ENCODE measurements at regions not wholly inside any gene's neighbourhood (a gene's known extent, or its start where the extent isn't known, plus 50 kb on each side); places are given as distances from the start of the nearest gene placed in this dataset.

DNA sequence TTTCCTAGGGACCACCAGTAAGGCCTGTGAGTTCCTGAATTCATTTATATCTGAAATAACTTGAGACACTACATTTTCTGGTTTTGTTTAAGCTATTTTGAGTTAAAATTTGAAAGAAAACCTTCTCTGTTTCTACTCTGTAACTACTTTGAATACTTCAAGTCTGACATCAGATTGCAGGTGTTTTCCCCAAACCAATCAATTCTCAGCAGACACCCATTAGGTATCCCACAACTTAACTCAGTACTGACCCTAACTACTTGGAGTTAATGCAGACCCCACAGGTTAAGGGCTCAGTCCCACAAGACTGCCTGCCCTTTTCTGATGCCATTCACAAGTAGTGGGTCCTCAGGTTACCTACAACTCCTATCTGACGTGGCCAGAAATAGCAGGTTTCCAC lies 1100.0 kb upstream of the SLIT2 start (continued):
- TF ChIP-seq ESRRA (IDR thresholded peaks at IDR 0.05; ENCODE audit: low read length) = no peak

DNA sequence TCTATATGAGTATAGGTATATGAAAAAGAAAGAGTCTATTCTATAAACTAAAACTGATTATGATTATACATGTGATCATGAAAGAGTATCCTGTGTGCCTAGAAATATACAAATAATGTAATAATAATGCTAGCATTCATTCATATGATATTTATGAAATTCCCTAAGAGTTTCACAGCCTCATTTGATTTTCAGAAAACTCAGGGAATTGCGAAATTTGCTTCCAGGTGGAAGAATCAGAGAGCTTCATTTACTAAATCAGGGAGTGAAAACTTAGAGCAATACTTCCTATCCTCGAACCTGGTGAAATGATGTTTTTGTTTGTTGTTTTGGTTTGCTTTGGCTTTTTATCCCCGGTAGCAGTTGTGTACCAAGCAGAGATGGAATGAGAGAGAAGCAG lies 1105.7 kb upstream of the SLIT2 start:
- Histone ChIP-seq H3K4me1 (ENCODE audit: control insufficient read depth, insufficient read depth, low read length) (no peaks in the 10 kb centered on the region), H3K4me3 (no peak overlapping the region), H3K36me3 (ENCODE audit: control insufficient read depth in 2 of 2, insufficient read depth in 2 of 2, low read length in 1 of 2) (no peaks in the 10 kb centered on the region), H4K20me1 (ENCODE audit: control insufficient read depth, insufficient read depth) (no peaks in the 10 kb centered on the region), H3K79me2 (ENCODE audit: control insufficient read depth, insufficient read depth, low read length) (no peaks in the 10 kb centered on the region), H3K9me3 (replicated peaks; ENCODE audit: control insufficient read depth, insufficient read depth, low read length) (no peaks in the 10 kb centered on the region), H3K4me2 (ENCODE audit: control insufficient read depth, insufficient read depth) (no peak overlapping the region), H2AFZ (ENCODE audit: control insufficient read depth, low read depth, low read length) (no peak overlapping the region), H3K27ac (ENCODE audit: control insufficient read depth, insufficient read depth) (no peak overlapping the region), H3K9ac (ENCODE audit: control insufficient read depth, insufficient read depth, low read length) (no peak overlapping the region), H3K27me3 (replicated peaks in 1 of 2; ENCODE audit: control insufficient read depth in 2 of 2, insufficient read depth in 2 of 2, low read length in 1 of 2) (no peaks in the 10 kb centered on the region)
- FAIRE-seq (no peak), ATAC-seq (no peak), DNase-seq (ENCODE audit: low read depth, low spot score) (no peak)
- ChIA-PET RAD21 (ENCODE audit: unreplicated experiment) (no interaction called here), POLR2A (no interaction called here), CTCF (no interaction called here), SMC1A (ENCODE audit: uncharacterized antibody, unreplicated experiment) (no interaction called here)
- BruUV-seq (replicated peaks) = no TSS peak
- intact Hi-C loops (cut with micrococcal nuclease; ENCODE audit: unreplicated experiment) = no loop called here
- in situ Hi-C loops (cut with MboI) = no loop called here
- WGBS (ENCODE audit: insufficient coverage, insufficient replicate concordance, low lambda C conversion rate, missing lambda C conversion rate) = 20% methylated on average over 3 of the region's 3 CpGs
- no peak for TF ChIP-seq ZNF384 (IDR thresholded peaks at IDR 0.05; ENCODE audit: borderline replicate concordance, low read depth, low read length)
- TF ChIP-seq HDAC6 (IDR thresholded peaks at IDR 0.05; ENCODE audit: unreplicated experiment) = no peak
- TF ChIP-seq, protein P1, sequence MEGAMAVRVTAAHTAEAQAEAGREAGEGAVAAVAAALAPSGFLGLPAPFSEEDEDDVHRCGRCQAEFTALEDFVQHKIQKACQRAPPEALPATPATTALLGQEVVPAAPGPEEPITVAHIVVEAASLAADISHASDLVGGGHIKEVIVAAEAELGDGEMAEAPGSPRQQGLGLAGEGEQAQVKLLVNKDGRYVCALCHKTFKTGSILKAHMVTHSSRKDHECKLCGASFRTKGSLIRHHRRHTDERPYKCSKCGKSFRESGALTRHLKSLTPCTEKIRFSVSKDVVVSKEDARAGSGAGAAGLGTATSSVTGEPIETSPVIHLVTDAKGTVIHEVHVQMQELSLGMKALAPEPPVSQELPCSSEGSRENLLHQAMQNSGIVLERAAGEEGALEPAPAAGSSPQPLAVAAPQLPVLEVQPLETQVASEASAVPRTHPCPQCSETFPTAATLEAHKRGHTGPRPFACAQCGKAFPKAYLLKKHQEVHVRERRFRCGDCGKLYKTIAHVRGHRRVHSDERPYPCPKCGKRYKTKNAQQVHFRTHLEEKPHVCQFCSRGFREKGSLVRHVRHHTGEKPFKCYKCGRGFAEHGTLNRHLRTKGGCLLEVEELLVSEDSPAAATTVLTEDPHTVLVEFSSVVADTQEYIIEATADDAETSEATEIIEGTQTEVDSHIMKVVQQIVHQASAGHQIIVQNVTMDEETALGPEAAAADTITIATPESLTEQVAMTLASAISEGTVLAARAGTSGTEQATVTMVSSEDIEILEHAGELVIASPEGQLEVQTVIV (IDR thresholded peaks at IDR 0.05; ENCODE audit: borderline replicate concordance, partially characterized antibody) = no peak
- TF ChIP-seq NFYA (IDR thresholded peaks at IDR 0.05; ENCODE audit: borderline replicate concordance, low read depth, low read length) = no peak
- TF ChIP-seq, protein P2, sequence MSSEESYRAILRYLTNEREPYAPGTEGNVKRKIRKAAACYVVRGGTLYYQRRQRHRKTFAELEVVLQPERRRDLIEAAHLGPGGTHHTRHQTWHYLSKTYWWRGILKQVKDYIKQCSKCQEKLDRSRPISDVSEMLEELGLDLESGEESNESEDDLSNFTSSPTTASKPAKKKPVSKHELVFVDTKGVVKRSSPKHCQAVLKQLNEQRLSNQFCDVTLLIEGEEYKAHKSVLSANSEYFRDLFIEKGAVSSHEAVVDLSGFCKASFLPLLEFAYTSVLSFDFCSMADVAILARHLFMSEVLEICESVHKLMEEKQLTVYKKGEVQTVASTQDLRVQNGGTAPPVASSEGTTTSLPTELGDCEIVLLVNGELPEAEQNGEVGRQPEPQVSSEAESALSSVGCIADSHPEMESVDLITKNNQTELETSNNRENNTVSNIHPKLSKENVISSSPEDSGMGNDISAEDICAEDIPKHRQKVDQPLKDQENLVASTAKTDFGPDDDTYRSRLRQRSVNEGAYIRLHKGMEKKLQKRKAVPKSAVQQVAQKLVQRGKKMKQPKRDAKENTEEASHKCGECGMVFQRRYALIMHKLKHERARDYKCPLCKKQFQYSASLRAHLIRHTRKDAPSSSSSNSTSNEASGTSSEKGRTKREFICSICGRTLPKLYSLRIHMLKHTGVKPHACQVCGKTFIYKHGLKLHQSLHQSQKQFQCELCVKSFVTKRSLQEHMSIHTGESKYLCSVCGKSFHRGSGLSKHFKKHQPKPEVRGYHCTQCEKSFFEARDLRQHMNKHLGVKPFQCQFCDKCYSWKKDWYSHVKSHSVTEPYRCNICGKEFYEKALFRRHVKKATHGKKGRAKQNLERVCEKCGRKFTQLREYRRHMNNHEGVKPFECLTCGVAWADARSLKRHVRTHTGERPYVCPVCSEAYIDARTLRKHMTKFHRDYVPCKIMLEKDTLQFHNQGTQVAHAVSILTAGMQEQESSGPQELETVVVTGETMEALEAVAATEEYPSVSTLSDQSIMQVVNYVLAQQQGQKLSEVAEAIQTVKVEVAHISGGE (CRISPR knock-in tag; IDR thresholded peaks at IDR 0.05) = no peak
- TF ChIP-seq, protein P3, sequence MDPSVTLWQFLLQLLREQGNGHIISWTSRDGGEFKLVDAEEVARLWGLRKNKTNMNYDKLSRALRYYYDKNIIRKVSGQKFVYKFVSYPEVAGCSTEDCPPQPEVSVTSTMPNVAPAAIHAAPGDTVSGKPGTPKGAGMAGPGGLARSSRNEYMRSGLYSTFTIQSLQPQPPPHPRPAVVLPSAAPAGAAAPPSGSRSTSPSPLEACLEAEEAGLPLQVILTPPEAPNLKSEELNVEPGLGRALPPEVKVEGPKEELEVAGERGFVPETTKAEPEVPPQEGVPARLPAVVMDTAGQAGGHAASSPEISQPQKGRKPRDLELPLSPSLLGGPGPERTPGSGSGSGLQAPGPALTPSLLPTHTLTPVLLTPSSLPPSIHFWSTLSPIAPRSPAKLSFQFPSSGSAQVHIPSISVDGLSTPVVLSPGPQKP (IDR thresholded peaks at IDR 0.05; ENCODE audit: low read depth, low read length) = no peak
- no peak for TF ChIP-seq SREBF1 (IDR thresholded peaks at IDR 0.05; ENCODE audit: low read length)
- TF ChIP-seq, protein P4, sequence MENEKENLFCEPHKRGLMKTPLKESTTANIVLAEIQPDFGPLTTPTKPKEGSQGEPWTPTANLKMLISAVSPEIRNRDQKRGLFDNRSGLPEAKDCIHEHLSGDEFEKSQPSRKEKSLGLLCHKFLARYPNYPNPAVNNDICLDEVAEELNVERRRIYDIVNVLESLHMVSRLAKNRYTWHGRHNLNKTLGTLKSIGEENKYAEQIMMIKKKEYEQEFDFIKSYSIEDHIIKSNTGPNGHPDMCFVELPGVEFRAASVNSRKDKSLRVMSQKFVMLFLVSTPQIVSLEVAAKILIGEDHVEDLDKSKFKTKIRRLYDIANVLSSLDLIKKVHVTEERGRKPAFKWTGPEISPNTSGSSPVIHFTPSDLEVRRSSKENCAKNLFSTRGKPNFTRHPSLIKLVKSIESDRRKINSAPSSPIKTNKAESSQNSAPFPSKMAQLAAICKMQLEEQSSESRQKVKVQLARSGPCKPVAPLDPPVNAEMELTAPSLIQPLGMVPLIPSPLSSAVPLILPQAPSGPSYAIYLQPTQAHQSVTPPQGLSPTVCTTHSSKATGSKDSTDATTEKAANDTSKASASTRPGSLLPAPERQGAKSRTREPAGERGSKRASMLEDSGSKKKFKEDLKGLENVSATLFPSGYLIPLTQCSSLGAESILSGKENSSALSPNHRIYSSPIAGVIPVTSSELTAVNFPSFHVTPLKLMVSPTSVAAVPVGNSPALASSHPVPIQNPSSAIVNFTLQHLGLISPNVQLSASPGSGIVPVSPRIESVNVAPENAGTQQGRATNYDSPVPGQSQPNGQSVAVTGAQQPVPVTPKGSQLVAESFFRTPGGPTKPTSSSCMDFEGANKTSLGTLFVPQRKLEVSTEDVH (IDR thresholded peaks at IDR 0.05; ENCODE audit: low read depth, partially characterized antibody) = no peak
- TF ChIP-seq, protein P5, sequence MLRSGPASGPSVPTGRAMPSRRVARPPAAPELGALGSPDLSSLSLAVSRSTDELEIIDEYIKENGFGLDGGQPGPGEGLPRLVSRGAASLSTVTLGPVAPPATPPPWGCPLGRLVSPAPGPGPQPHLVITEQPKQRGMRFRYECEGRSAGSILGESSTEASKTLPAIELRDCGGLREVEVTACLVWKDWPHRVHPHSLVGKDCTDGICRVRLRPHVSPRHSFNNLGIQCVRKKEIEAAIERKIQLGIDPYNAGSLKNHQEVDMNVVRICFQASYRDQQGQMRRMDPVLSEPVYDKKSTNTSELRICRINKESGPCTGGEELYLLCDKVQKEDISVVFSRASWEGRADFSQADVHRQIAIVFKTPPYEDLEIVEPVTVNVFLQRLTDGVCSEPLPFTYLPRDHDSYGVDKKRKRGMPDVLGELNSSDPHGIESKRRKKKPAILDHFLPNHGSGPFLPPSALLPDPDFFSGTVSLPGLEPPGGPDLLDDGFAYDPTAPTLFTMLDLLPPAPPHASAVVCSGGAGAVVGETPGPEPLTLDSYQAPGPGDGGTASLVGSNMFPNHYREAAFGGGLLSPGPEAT (IDR thresholded peaks at IDR 0.05; ENCODE audit: low read depth) = no peak

Data from GM12878 (cell line).